K562 (cell line): ENCODE measurements at regions not wholly inside any gene's neighbourhood (a gene's known extent, or its start where the extent isn't known, plus 50 kb on each side); places are given as distances from the start of the nearest gene placed in this dataset.

ENCODE experiments used
- ATAC-seq: fragments of 200-7000 bp; cut with Tn5 transposase; 3 replicates; pipeline ENCODE4 v1.9.1; 2020; ENCODE audit warnings: moderate library complexity
- BruUV-seq: library from RNA; stranded (reverse); fragments of 400-500 nt; replicated peaks from 2 replicates; lab custom pipeline; 2021; lab: Mats Ljungman, UMichigan
- CTCF ChIA-PET: fragments of 300-600 bp; formaldehyde crosslinking; extraction: SDS; loops from one replicate; lab custom pipeline; 2021; ENCODE audit warnings: low intra/inter-chr PET ratio; lab: Yijun Ruan, JAX
- POLR2A ChIA-PET: fragments of 300-600, 350-650 bp; sonication (Branson Sonifier 250); formaldehyde crosslinking; extraction: SDS; loops from one replicate; lab custom pipeline; 2021; ENCODE audit warnings: antibody characterized with exemption, inconsistent platforms; lab: Yijun Ruan, JAX
- DNase-seq, 4 experiments: peaks; one replicate each; pipeline versions ENCODE4 v3.0.0 to v3.0.0-alpha.2; 2011 to 2018; ENCODE audit warnings: low spot score in 3 of 4, mixed read lengths in 3 of 4; ENCODE audit errors: extremely low read depth in 1 of 4
- FAIRE-seq: peaks from 2 replicates; lab custom pipeline; 2011; peaks lifted over from hg19 to GRCh38; lab: Jason Lieb, UNC
- H2AFZ ChIP-seq: 2 replicates; pipeline ENCODE4 v1.6.0; 2011; ENCODE audit warnings: low read depth, low read length, control low read depth, inconsistent platforms
- H3K27ac ChIP-seq: fragments of 200-600 bp; 3 replicates; pipeline ENCODE4 v1.8.0; 2011; ENCODE audit warnings: low read depth, mild to moderate bottlenecking, control low read depth, inconsistent platforms, low read length, moderate library complexity, mixed read lengths; ENCODE audit errors: extremely low read depth
- H3K27me3 ChIP-seq, 2 experiments: fragments of 300-600 bp in 1 of 2; 2 replicates in 1 of 2; 3 replicates in 1 of 2; pipeline versions ENCODE4 v1.6.0 to v1.8.0; 2011; ENCODE audit warnings: inconsistent platforms in 2 of 2, low read length in 2 of 2, mild to moderate bottlenecking in 1 of 2, mixed read lengths in 1 of 2, moderate library complexity in 1 of 2; ENCODE audit not compliant: control insufficient read depth in 2 of 2, insufficient read depth in 2 of 2
- H3K36me3 ChIP-seq: fragments of 300-600 bp; 3 replicates; pipeline ENCODE4 v1.8.0; 2011; ENCODE audit warnings: mild to moderate bottlenecking, low read length, inconsistent platforms; ENCODE audit not compliant: control insufficient read depth, insufficient read depth
- H3K4me1 ChIP-seq, 2 experiments: fragments of 200-600 bp in 1 of 2; replicated peaks in 1 of 2; 2 replicates in 1 of 2; 3 replicates in 1 of 2; pipeline versions ENCODE4 v1.5.1 to v1.8.0; 2011; ENCODE audit warnings: inconsistent platforms in 2 of 2, low read length in 2 of 2, mild to moderate bottlenecking in 1 of 2, mixed read lengths in 1 of 2, moderate library complexity in 1 of 2; ENCODE audit not compliant: control insufficient read depth in 2 of 2, insufficient read depth in 2 of 2
- H3K4me2 ChIP-seq: 2 replicates; pipeline ENCODE4 v1.6.1; 2011; ENCODE audit warnings: low read length, control low read depth, inconsistent platforms, mixed read lengths; ENCODE audit not compliant: insufficient read depth
- H3K4me3 ChIP-seq: fragments of 200-600 bp; sonication (generic), shearing (Covaris generic); 2 replicates; pipeline ENCODE4 v1.5.1; 2016; ENCODE audit warnings: control low read depth, inconsistent platforms
- H3K79me2 ChIP-seq: fragments of 200-600 bp; 3 replicates; pipeline ENCODE4 v1.8.0; 2011; ENCODE audit warnings: low read length, inconsistent platforms; ENCODE audit not compliant: control insufficient read depth, insufficient read depth
- H3K9ac ChIP-seq, 2 experiments: 2 replicates each; pipeline versions ENCODE4 v1.6.0 to v1.6.1; 2011; ENCODE audit warnings: low read depth in 2 of 2, low read length in 2 of 2, control low read depth in 1 of 2, inconsistent platforms in 1 of 2, mild to moderate bottlenecking in 1 of 2, mixed read lengths in 1 of 2; ENCODE audit not compliant: insufficient read depth in 1 of 2
- H3K9me1 ChIP-seq: one replicate; pipeline ENCODE4 v1.6.0; 2011; ENCODE audit warnings: inconsistent platforms, mild to moderate bottlenecking, low read length, moderate library complexity; ENCODE audit not compliant: control insufficient read depth, insufficient read depth
- H3K9me3 ChIP-seq: replicated peaks from 2 replicates; pipeline ENCODE4 v1.5.1; 2011; ENCODE audit warnings: low read depth, low read length, inconsistent platforms; ENCODE audit not compliant: control insufficient read depth, insufficient read depth
- H4K20me1 ChIP-seq: replicated peaks from 2 replicates; pipeline ENCODE4 v1.6.1; 2011; ENCODE audit warnings: low read length, inconsistent platforms, mixed read lengths; ENCODE audit not compliant: control insufficient read depth, insufficient read depth
- BRCA1 ChIP-seq, 2 experiments: fragments of 450-650 bp in 1 of 2; sonication (generic) in 1 of 2; formaldehyde crosslinking in 1 of 2; IDR thresholded peaks; 2 replicates each; pipeline versions ENCODE4 v1.5.0 to v1.6.1; 2017 to 2020; ENCODE audit warnings: mild to moderate bottlenecking in 1 of 2, missing genetic modification reagents in 1 of 2
- CBX3 ChIP-seq, 2 experiments: IDR thresholded peaks; 1 replicate in 1 of 2; 2 replicates in 1 of 2; pipeline ENCODE4 v1.6.1; 2012; ENCODE audit warnings: inconsistent platforms in 2 of 2, low read length in 2 of 2, borderline replicate concordance in 1 of 2, control low read depth in 1 of 2
- CTBP1 ChIP-seq: fragments of 450-650 bp; IDR thresholded peaks from 2 replicates; pipeline ENCODE4 v1.6.1; 2016; ENCODE audit warnings: borderline replicate concordance
- EGR1 ChIP-seq: fragments of 450-650 bp; conservative IDR thresholded peaks from 2 replicates; pipeline ENCODE4 v1.6.1; 2017; ENCODE audit warnings: mild to moderate bottlenecking
- EZH2 ChIP-seq: IDR thresholded peaks from 2 replicates; pipeline ENCODE4 v1.6.1; 2012; ENCODE audit warnings: low read depth, mild to moderate bottlenecking, inconsistent platforms, low read length, borderline replicate concordance
- KLF13 ChIP-seq: fragments of 450-650 bp; IDR thresholded peaks from 2 replicates; pipeline ENCODE4 v1.6.1; 2016; ENCODE audit warnings: missing genetic modification characterization, low read depth, mild to moderate bottlenecking, missing compliant biosample characterization, moderate library complexity, borderline replicate concordance
- MXD1 ChIP-seq: fragments of 250-450 bp; sonication (Bioruptor Pico); IDR thresholded peaks from 2 replicates; pipeline ENCODE4 v1.8.0; 2021; ENCODE audit warnings: borderline replicate concordance, mild to moderate bottlenecking, moderate library complexity; ENCODE audit not compliant: poor library complexity, severe bottlenecking
- NFIC ChIP-seq: fragments of 450-650 bp; IDR thresholded peaks from 2 replicates; pipeline ENCODE4 v1.6.1; 2017; ENCODE audit warnings: mild to moderate bottlenecking, inconsistent platforms
- NUFIP1 ChIP-seq: fragments of 450-650 bp; IDR thresholded peaks from 2 replicates; pipeline ENCODE4 v1.6.1; 2018; ENCODE audit not compliant: partially characterized antibody
- SETDB1 ChIP-seq: IDR thresholded peaks from one replicate; pipeline ENCODE4 v1.6.1; 2012; ENCODE audit warnings: low read length, control low read depth, inconsistent platforms
- SMAD3 ChIP-seq: fragments of 450-650 bp; formaldehyde crosslinking; conservative IDR thresholded peaks from 2 replicates; pipeline ENCODE4 v1.4.0; 2020; ENCODE audit warnings: mild to moderate bottlenecking
- TEAD4 ChIP-seq, 2 experiments: sonication (generic) in 1 of 2; formaldehyde crosslinking in 1 of 2; IDR thresholded peaks; 2 replicates each; pipeline versions ENCODE4 v1.6.1 to v1.8.0; 2012 to 2022; ENCODE audit warnings: borderline replicate concordance in 1 of 2, inconsistent platforms in 1 of 2, low read length in 1 of 2, mild to moderate bottlenecking in 1 of 2, missing genetic modification reagents in 1 of 2
- TFAM ChIP-seq: fragments of 250-450 bp; sonication (Bioruptor Pico); conservative IDR thresholded peaks from 2 replicates; pipeline ENCODE4 v1.5.0; 2021; ENCODE audit warnings: mild to moderate bottlenecking, moderate library complexity
- ZBTB34 ChIP-seq: fragments of 250-450 bp; sonication (Bioruptor Pico); IDR thresholded peaks from 2 replicates; pipeline ENCODE4 v1.8.0; 2021; ENCODE audit warnings: mild to moderate bottlenecking, moderate library complexity
- ZNF311 ChIP-seq: fragments of 250-450 bp; sonication (Bioruptor Pico); IDR thresholded peaks from 2 replicates; pipeline ENCODE4 v1.4.0; 2020; ENCODE audit warnings: mild to moderate bottlenecking, moderate library complexity
- ZNF668 ChIP-seq: fragments of 250-450 bp; sonication (Bioruptor Pico); IDR thresholded peaks from 2 replicates; pipeline ENCODE4 v1.8.0; 2022; ENCODE audit warnings: mild to moderate bottlenecking, inconsistent platforms
- WGBS: fragments of 100-300 bp; shearing (Covaris generic); methylation state at CpG from one replicate; pipeline ENCODE4 v1.1.6; 2016; ENCODE audit warnings: low coverage, mixed read lengths; ENCODE audit not compliant: insufficient coverage; ENCODE audit errors: missing lambda C conversion rate; 5-methylcytosine and 5-hydroxymethylcytosine counted together
- in situ Hi-C: fragments of 300-500 bp; cut with MboI; formaldehyde crosslinking; loops from 4 replicates; pipeline ENCODE4 v1.15.0; 2018; ENCODE audit warnings: inconsistent platforms, mixed read lengths
- intact Hi-C: fragments of 100-400 bp; cut with micrococcal nuclease; formaldehyde crosslinking; loops from 2 replicates; pipeline ENCODE4 v1.14.2; 2022

GRCh38 chr10:30762620-30763019 is 133.1 kb upstream of the LYZL2 start:
- ATAC-seq, result no peak
- Histone ChIP-seq H2AFZ (no peak overlapping the region), H3K9me1 (no peaks in the 10 kb centered on the region), H3K4me3 (no peak overlapping the region), H3K4me1 (no peaks in the 10 kb centered on the region), H3K27ac (no peak overlapping the region), H3K4me2 (no peak overlapping the region), H3K9me3 (no peaks in the 10 kb centered on the region), H4K20me1 (no peaks in the 10 kb centered on the region), H3K36me3 (no peaks in the 10 kb centered on the region), H3K9ac (no peak overlapping the region), H3K79me2 (no peaks in the 10 kb centered on the region), H3K27me3 (peaks cover 3 to 29% of the 10 kb centered on the region in 2 experiments; a peak in 3 of 5 replicates)
- no peak for FAIRE-seq
- in situ Hi-C loops, result no loop called here
- 0% methylated on average over 1 of the region's 2 CpGs for WGBS
- DNase-seq, result no peak
- intact Hi-C loops, result no loop called here
- BruUV-seq, result no TSS peak
- no peak for TF ChIP-seq ZNF668 (CRISPR knock-in tag)
- peak; percentile 40 for TF ChIP-seq NFIC
- POLR2A ChIA-PET, result no interaction called here
- CTCF ChIA-PET, result no interaction called here

GRCh38 chr10:30759423-30759822 is 129.9 kb upstream of the LYZL2 start:
- Histone ChIP-seq H3K9me1 (no peaks in the 10 kb centered on the region), H3K9me3 (no peaks in the 10 kb centered on the region), H3K4me3 (no peak overlapping the region), H3K27ac (no peak overlapping the region), H2AFZ (no peak overlapping the region), H3K9ac (no peak overlapping the region), H3K4me1 (no peaks in the 10 kb centered on the region), H3K4me2 (no peak overlapping the region), H4K20me1 (no peaks in the 10 kb centered on the region), H3K27me3 (peaks cover under 1 to 16% of the 10 kb centered on the region in 2 experiments; a peak in 2 of 5 replicates), H3K79me2 (no peaks in the 10 kb centered on the region), H3K36me3 (no peaks in the 10 kb centered on the region)
- in situ Hi-C loops (no loop called here), intact Hi-C loops (no loop called here)
- CTCF ChIA-PET, result no interaction called here
- POLR2A ChIA-PET, result interaction anchor here (0.6 kb wide), 1 partner anchor 19 kb away, joined by 4 read pairs; no protein-coding TSS in a partner anchor
- ATAC-seq, result no peak
- no TSS peak for BruUV-seq
- no peak for DNase-seq
- no peak for FAIRE-seq
- WGBS, result 2% methylated on average over 3 of the region's 3 CpGs
- TF ChIP-seq NUFIP1, result no peak
- no peak for TF ChIP-seq SMAD3 (CRISPR knock-in tag)
- no peak for TF ChIP-seq SETDB1
- no peak for TF ChIP-seq TFAM (CRISPR knock-in tag)
- no peak for TF ChIP-seq MXD1 (CRISPR knock-in tag)
- no peak for TF ChIP-seq ZBTB34
- no peak for TF ChIP-seq EGR1
- TF ChIP-seq BRCA1 (IDR thresholded peaks at IDR 0.05), result no peak
- no peak for TF ChIP-seq BRCA1 (CRISPR knock-in tag; IDR thresholded peaks at IDR 0.05)
- TF ChIP-seq ZNF311 (CRISPR knock-in tag), result no peak
- no peak for TF ChIP-seq EZH2
- no peak for TF ChIP-seq KLF13
- no peak for TF ChIP-seq CTBP1
- TF ChIP-seq CBX3 (IDR thresholded peaks at IDR 0.05; ENCODE audit: borderline replicate concordance in 1 of 2, low read length in 2 of 2), result no peak
- no peak for TF ChIP-seq TEAD4 (IDR thresholded peaks at IDR 0.05; ENCODE audit: low read length)
- no peak for TF ChIP-seq TEAD4 (CRISPR knock-in tag; IDR thresholded peaks at IDR 0.05; ENCODE audit: borderline replicate concordance)
